ENCODE measurements at regions not wholly inside any gene's neighbourhood (a gene's known extent, or its start where the extent isn't known, plus 50 kb on each side); places are given as distances from the start of the nearest gene placed in this dataset.

GRCh38 chr2:217736776-217737550, 265.8 kb downstream of the TNS1 start:
- no peak for TF ChIP-seq CTCF (IDR thresholded peaks at IDR 0.05; ENCODE audit: low read depth, low read length, poor library complexity, severe bottlenecking)
- TF ChIP-seq EZH2phosphoT487 (IDR thresholded peaks at IDR 0.05; ENCODE audit: borderline replicate concordance, low read length), result no peak

Data from DOHH2 (cell line).